Naive thymus-derived CD4-positive, alpha-beta T cell (primary cell): ENCODE measurements at regions not wholly inside any gene's neighbourhood (a gene's known extent, or its start where the extent isn't known, plus 50 kb on each side); places are given as distances from the start of the nearest gene placed in this dataset.

Source experiments
- ATAC-seq: fragments of 150-1000 bp; cut with Tn5 transposase; 2 replicates; pipeline ENCODE4 v1.10.0; 2021; ENCODE audit warnings: mild to moderate bottlenecking, moderate library complexity
- CTCF ChIA-PET: fragments of 350-600 bp; sonication (Branson Sonifier 250); formaldehyde crosslinking; loops from one replicate; lab custom pipeline; 2021; ENCODE audit warnings: antibody characterized with exemption; lab: Charles Lee
- POLR2A ChIA-PET: fragments of 350-600 bp; sonication (Branson Sonifier 250); formaldehyde crosslinking; loops from one replicate; lab custom pipeline; 2021; ENCODE audit warnings: antibody characterized with exemption, inconsistent platforms; lab: Charles Lee
- DNase-seq, 9 donors: peaks; one replicate each; pipeline versions ENCODE4 v3.0.0 to v3.0.0-alpha.2; 2020 to 2022; ENCODE audit warnings: mixed read lengths in 1 of 9
- H3K27ac ChIP-seq: one replicate; pipeline ENCODE4 v1.7.0; 2013; ENCODE audit warnings: mild to moderate bottlenecking, low read depth, low read length, moderate library complexity
- H3K27me3 ChIP-seq, 2 donors: one replicate each; pipeline ENCODE4 v1.7.0; 2013; ENCODE audit warnings: low read length in 2 of 2, mild to moderate bottlenecking in 2 of 2, moderate library complexity in 2 of 2; ENCODE audit not compliant: control insufficient read depth in 2 of 2, insufficient read depth in 2 of 2
- H3K36me3 ChIP-seq, 3 experiments: 1 replicate in 2 of 3; 2 replicates in 1 of 3; pipeline ENCODE4 v1.7.0; 2013; ENCODE audit warnings: low read length in 3 of 3, mild to moderate bottlenecking in 3 of 3, moderate library complexity in 1 of 3; ENCODE audit not compliant: insufficient read depth in 3 of 3, control insufficient read depth in 2 of 3
- H3K4me1 ChIP-seq, 2 donors: one replicate each; pipeline ENCODE4 v1.7.0; 2013; ENCODE audit warnings: low read length in 2 of 2, mild to moderate bottlenecking in 2 of 2, moderate library complexity in 1 of 2; ENCODE audit not compliant: control insufficient read depth in 2 of 2, insufficient read depth in 2 of 2
- H3K4me3 ChIP-seq: 2 replicates; pipeline ENCODE4 v1.7.0; 2013; ENCODE audit warnings: mild to moderate bottlenecking, low read length
- H3K9me3 ChIP-seq, 3 experiments: 1 replicate in 2 of 3; 2 replicates in 1 of 3; pipeline ENCODE4 v1.7.0; 2013; ENCODE audit warnings: low read length in 3 of 3; ENCODE audit not compliant: control insufficient read depth in 2 of 3
- H3K27ac Mint-ChIP-seq, 9 donors: one replicate each; pipeline ENCODE4 v1.8.0; 2020 to 2022; ENCODE audit warnings: mixed read lengths in 9 of 9, mild to moderate bottlenecking in 8 of 9, moderate library complexity in 5 of 9, inconsistent platforms in 2 of 9
- H3K27me3 Mint-ChIP-seq, 5 donors: one replicate each; pipeline ENCODE4 v1.8.0; 2021 to 2022; ENCODE audit warnings: mixed read lengths in 5 of 5, mild to moderate bottlenecking in 1 of 5
- H3K36me3 Mint-ChIP-seq, 5 donors: one replicate each; pipeline ENCODE4 v1.8.0; 2020 to 2022; ENCODE audit warnings: mixed read lengths in 5 of 5, mild to moderate bottlenecking in 3 of 5, inconsistent platforms in 1 of 5
- H3K4me1 Mint-ChIP-seq, 7 donors: one replicate each; pipeline ENCODE4 v1.8.0; 2020 to 2022; ENCODE audit warnings: mixed read lengths in 7 of 7, mild to moderate bottlenecking in 3 of 7, inconsistent platforms in 1 of 7
- H3K4me3 Mint-ChIP-seq, 10 donors: one replicate each; pipeline ENCODE4 v1.8.0; 2020 to 2022; ENCODE audit warnings: mild to moderate bottlenecking in 10 of 10, mixed read lengths in 10 of 10, moderate library complexity in 6 of 10, inconsistent platforms in 2 of 10
- H3K9me3 Mint-ChIP-seq, 11 donors: one replicate each; pipeline ENCODE4 v1.8.0; 2020 to 2022; ENCODE audit warnings: mixed read lengths in 11 of 11, mild to moderate bottlenecking in 4 of 11, inconsistent platforms in 1 of 11, moderate library complexity in 1 of 11
- intact Hi-C, 2 donors: fragments of 100-400 bp; cut with micrococcal nuclease; formaldehyde crosslinking; loops; one replicate each; pipeline ENCODE4 v1.15.1; 2023

DNA sequence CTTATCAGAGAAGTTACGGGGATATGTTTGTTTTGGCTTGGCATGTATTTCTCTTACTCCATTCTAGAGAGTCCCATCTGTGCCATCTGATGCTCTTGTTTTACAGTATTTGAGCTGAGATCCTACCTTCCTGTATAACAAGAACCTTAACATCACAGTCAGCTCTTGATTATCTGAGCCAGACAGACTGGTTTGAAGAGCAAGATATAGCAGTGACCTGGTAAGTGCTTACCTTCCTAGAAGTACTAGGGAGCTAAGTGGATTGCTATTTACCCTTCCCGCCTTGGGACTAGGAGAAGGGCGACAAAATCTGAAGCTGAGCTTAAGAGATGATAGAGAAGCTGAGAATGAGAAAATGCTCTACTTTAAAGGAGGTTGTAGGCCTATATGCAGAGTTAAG lies 235.3 kb downstream of the CSNK2A3 start:
- Mint-ChIP-seq H3K27me3 (peaks cover 0 to 16% (median 0%) of the 10 kb centered on the region in 5 donors), H3K4me3 (no peak overlapping the region), H3K9me3 (peaks cover 6 to 27% (median 13%) of the 10 kb centered on the region in 11 donors), H3K4me1 (peaks cover 0 to 10% (median 4%) of the 10 kb centered on the region in 7 donors), H3K36me3 (peaks cover 3 to 10% (median 4%) of the 10 kb centered on the region in 5 donors), H3K27ac (no peak overlapping the region)
- intact Hi-C loops: no loop called here
- DNase-seq: no peak
- Histone ChIP-seq H3K36me3 (no peaks in the 10 kb centered on the region), H3K9me3 (no peaks in the 10 kb centered on the region), H3K27ac (no peak overlapping the region), H3K27me3 (no peaks in the 10 kb centered on the region), H3K4me3 (no peak overlapping the region), H3K4me1 (no peaks in the 10 kb centered on the region)
- ChIA-PET CTCF (no interaction called here), POLR2A (no interaction called here)
- ATAC-seq: no peak

DNA sequence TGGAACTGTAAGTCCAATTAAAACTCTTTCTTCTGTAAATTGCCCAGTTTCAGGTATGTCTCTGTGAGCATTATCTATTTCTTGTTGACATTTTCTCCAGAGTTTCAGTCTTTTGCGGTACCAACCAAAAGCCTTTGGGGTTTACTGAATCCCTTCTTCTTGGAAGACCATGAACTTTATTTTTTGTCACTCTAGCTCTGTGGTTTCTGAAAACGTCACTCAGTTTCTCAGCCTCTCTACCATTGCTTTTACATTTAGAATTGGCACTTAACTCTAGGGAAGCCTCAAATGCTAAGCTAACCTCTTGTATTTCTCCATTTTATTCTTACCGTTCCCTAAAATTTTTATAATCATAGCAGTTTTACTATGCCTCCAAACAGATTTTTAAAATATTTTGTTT lies 237.6 kb downstream of the CSNK2A3 start:
- Mint-ChIP-seq H3K4me1 (peaks cover 0 to 10% (median 4%) of the 10 kb centered on the region in 7 donors), H3K9me3 (peaks cover 6 to 27% (median 13%) of the 10 kb centered on the region in 11 donors), H3K27ac (peak overlapping the region in 1 of 9 donors; percentile 15), H3K4me3 (peak overlapping the region in 1 of 10 donors; percentile 22), H3K27me3 (peaks cover 0 to 20% (median 0%) of the 10 kb centered on the region in 5 donors), H3K36me3 (peaks cover 3 to 10% (median 4%) of the 10 kb centered on the region in 5 donors)
- ChIA-PET POLR2A (no interaction called here), CTCF (no interaction called here)
- Histone ChIP-seq H3K4me1 (no peaks in the 10 kb centered on the region), H3K36me3 (no peaks in the 10 kb centered on the region), H3K27ac (no peak overlapping the region), H3K9me3 (no peaks in the 10 kb centered on the region), H3K27me3 (no peaks in the 10 kb centered on the region), H3K4me3 (no peak overlapping the region)
- intact Hi-C loops: no loop called here
- ATAC-seq: no peak
- DNase-seq: no peak

DNA sequence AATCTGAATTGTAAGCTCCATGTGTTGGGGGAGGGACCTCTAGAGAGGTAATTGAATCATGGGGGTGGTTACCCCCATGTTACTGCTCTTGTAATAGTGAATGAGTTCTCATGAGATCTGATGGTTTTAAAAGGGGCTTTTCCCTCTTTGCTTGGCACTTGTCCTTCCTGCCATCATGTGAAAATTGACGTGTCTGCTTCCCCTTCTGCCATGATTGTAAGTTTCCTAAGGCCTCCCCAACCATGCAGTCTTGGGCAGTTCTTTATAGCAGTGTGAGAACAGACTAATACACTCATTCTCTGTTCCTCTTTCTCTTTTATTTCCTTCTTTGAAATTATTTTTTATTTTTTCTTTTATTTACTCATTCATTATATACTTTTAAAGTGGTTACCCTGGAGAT lies 239.4 kb downstream of the CSNK2A3 start:
- ChIA-PET CTCF (no interaction called here), POLR2A (interaction anchor here (0.5 kb wide), 1 partner anchor 348 kb away, joined by 5 read pairs; no protein-coding TSS in a partner anchor)
- no peaks in the 10 kb centered on the region for H3K4me1 ChIP-seq
- no peaks in the 10 kb centered on the region for H3K9me3 ChIP-seq
- Mint-ChIP-seq H3K36me3 (peaks cover 3 to 10% (median 4%) of the 10 kb centered on the region in 5 donors), H3K4me1 (peaks cover 0 to 9% (median 4%) of the 10 kb centered on the region in 7 donors), H3K27me3 (peaks cover 0 to 18% (median 0%) of the 10 kb centered on the region in 5 donors), H3K9me3 (peaks cover 6 to 27% (median 13%) of the 10 kb centered on the region in 11 donors), H3K27ac (no peak overlapping the region), H3K4me3 (no peak overlapping the region)
- DNase-seq (no peak), ATAC-seq (no peak)
- intact Hi-C loops: no loop called here
- no peak overlapping the region for H3K4me3 ChIP-seq
- no peaks in the 10 kb centered on the region for H3K36me3 ChIP-seq
- no peaks in the 10 kb centered on the region for H3K27me3 ChIP-seq
- no peak overlapping the region for H3K27ac ChIP-seq

DNA sequence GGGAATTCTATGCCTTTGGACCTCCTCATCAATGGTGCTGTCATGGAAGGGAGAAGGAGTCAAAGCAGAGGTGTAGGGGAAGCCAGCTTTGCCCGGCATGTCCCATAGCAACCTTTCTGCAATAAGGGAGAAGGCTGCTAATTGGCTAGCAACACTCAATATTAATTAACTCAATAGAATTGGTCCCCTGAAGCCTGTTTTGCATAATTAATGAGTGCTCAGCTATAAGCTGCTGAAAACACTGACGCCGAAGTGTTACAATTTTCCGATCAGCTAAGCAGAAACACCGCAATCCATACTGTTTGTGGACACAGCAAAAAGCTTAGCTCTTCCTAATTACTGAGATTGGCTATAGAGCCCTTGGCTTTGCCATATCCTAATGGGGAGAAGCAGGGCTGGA lies 245.0 kb downstream of the CSNK2A3 start:
- peaks cover 0 to 5% (median 0%) of the 10 kb centered on the region in 11 donors for H3K9me3 Mint-ChIP-seq
- intact Hi-C loops: no loop called here
- H3K4me3 Mint-ChIP-seq: no peak overlapping the region
- H3K27ac ChIP-seq: no peak overlapping the region
- no peaks in the 10 kb centered on the region for H3K9me3 ChIP-seq
- ATAC-seq (no peak), DNase-seq (no peak)
- H3K4me1 ChIP-seq: no peaks in the 10 kb centered on the region
- no peak overlapping the region for H3K27ac Mint-ChIP-seq
- H3K27me3 ChIP-seq: no peaks in the 10 kb centered on the region
- ChIA-PET POLR2A (interaction anchor here (0.6 kb wide), 1 partner anchor 299 kb away, joined by 4 read pairs; the partner anchor contains the start of gene EIF4G2), CTCF (no interaction called here)
- H3K4me3 ChIP-seq: no peak overlapping the region
- no peaks in the 10 kb centered on the region for H3K36me3 Mint-ChIP-seq
- peaks cover 0 to 15% (median 0%) of the 10 kb centered on the region in 5 donors for H3K27me3 Mint-ChIP-seq
- no peaks in the 10 kb centered on the region for H3K36me3 ChIP-seq
- peaks cover 0 to 5% (median 0%) of the 10 kb centered on the region in 7 donors for H3K4me1 Mint-ChIP-seq

DNA sequence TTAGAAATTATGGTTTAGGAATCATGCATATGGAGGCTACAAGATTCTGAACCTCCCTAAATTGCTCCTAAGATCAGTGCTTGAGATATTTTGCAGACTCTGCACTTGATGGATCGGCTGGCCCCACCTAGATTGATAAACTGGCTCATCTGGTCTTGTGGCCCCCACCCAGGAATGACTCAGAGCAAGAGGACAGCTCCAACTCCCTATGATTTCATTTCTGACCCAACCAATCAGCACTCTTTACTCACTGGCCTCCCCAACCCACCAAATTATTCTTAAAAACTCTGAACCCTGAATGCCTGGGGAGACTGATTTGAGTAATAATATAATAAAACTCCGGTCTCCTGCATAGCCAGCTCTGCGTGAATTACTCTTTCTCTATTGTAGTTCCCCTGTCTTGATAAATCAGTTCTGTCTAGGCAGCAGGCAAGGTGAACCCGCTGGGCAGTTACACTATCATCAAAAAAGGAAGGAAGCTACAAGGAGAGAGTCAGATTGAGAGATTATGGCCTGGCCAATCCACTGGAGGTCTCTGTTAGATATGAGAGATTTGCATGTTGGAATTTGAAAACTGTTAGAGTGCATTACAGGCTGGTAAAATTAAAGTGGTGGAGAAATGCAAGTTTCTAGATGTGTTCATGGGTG lies 245.8 kb downstream of the CSNK2A3 start:
- ChIA-PET POLR2A (no interaction called here), CTCF (no interaction called here)
- no peaks in the 10 kb centered on the region for H3K4me1 ChIP-seq
- DNase-seq (no peak), ATAC-seq (no peak)
- Mint-ChIP-seq H3K4me3 (no peak overlapping the region), H3K9me3 (peaks cover 0 to 12% (median 2%) of the 10 kb centered on the region in 11 donors), H3K4me1 (peaks cover 0 to 5% (median 0%) of the 10 kb centered on the region in 7 donors), H3K27ac (no peak overlapping the region), H3K27me3 (peaks cover 0 to 15% (median 0%) of the 10 kb centered on the region in 5 donors), H3K36me3 (no peaks in the 10 kb centered on the region)
- no peak overlapping the region for H3K27ac ChIP-seq
- intact Hi-C loops: no loop called here
- no peaks in the 10 kb centered on the region for H3K9me3 ChIP-seq
- H3K4me3 ChIP-seq: no peak overlapping the region
- no peaks in the 10 kb centered on the region for H3K36me3 ChIP-seq
- H3K27me3 ChIP-seq: no peaks in the 10 kb centered on the region

DNA sequence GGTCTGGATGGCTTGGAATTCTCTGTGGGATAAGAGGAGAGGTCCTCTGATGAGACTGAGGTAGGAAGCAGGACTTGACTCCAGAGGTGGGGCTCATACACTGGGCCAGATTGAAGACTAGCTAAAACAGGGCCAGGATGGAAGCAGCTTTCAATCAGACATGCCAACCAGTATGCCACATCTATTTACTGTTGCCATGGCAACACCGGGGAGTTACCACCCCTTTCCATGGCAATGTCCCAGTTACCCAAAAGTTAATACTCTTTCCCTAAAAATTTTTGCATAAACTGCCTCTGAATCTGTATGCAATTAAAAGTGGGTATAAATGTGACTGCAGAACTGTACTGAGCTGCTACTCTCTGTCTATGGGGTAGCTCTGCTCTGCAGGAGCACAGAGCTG lies 247.5 kb upstream of the ZBED5 start:
- Mint-ChIP-seq H3K4me1 (peaks cover 0 to 5% (median 0%) of the 10 kb centered on the region in 7 donors), H3K36me3 (no peaks in the 10 kb centered on the region), H3K9me3 (peaks cover 0 to 25% (median 2%) of the 10 kb centered on the region in 11 donors), H3K27ac (peak overlapping the region in 2 of 9 donors; percentile 22 to 43), H3K27me3 (peaks cover 0 to 14% (median 0%) of the 10 kb centered on the region in 5 donors), H3K4me3 (peak overlapping the region in 1 of 10 donors; percentile 7)
- Histone ChIP-seq H3K4me3 (no peak overlapping the region), H3K36me3 (no peaks in the 10 kb centered on the region), H3K27me3 (no peaks in the 10 kb centered on the region), H3K4me1 (no peaks in the 10 kb centered on the region), H3K9me3 (no peaks in the 10 kb centered on the region), H3K27ac (no peak overlapping the region)
- DNase-seq: peak in 1 of 9 donors; percentile 2
- intact Hi-C loops: no loop called here
- ChIA-PET CTCF (interaction anchor here (1.4 kb wide), 1 partner anchor 52 kb away, joined by 5 read pairs; no protein-coding TSS in a partner anchor), POLR2A (interaction anchor here (1.1 kb wide), 1 partner anchor 15 kb away, joined by 3 read pairs; no protein-coding TSS in a partner anchor)
- ATAC-seq: no peak
